Adrenal gland (tissue), 9 donors: ENCODE measurements at regions not wholly inside any gene's neighbourhood (a gene's known extent, or its start where the extent isn't known, plus 50 kb on each side); places are given as distances from the start of the nearest gene placed in this dataset.

Experiments used
- DNase-seq, 7 donors: peaks; one replicate each; pipeline ENCODE4 v3.0.0-alpha.2; 2019 to 2020
- H3K27ac ChIP-seq, 5 donors: fragments of 200-600 bp; sonication (generic) in 4 of 5; 1 replicate in 3 of 5; 2 replicates in 2 of 5; pipeline versions ENCODE4 v1.5.1 to v1.8.0; 2016 to 2020; ENCODE audit warnings: mild to moderate bottlenecking in 1 of 5
- H3K27me3 ChIP-seq: fragments of 200-600 bp; 2 replicates; pipeline ENCODE4 v1.8.0; 2021
- H3K36me3 ChIP-seq, 2 donors: fragments of 200-600 bp; replicated peaks in 1 of 2; 1 replicate in 1 of 2; 2 replicates in 1 of 2; pipeline versions ENCODE4 v1.5.1 to v1.8.0; 2018 to 2022
- H3K4me1 ChIP-seq, 2 donors: fragments of 200-600 bp; replicated peaks in 1 of 2; 1 replicate in 1 of 2; 2 replicates in 1 of 2; pipeline versions ENCODE4 v1.5.1 to v1.8.0; 2018 to 2021
- H3K4me3 ChIP-seq, 4 donors: fragments of 200-600 bp; sonication (generic) in 3 of 4; one replicate each; pipeline ENCODE4 v1.5.1; 2016 to 2018
- H3K9me3 ChIP-seq, 3 donors: fragments of 200-600 bp; sonication (generic) in 1 of 3; replicated peaks in 1 of 3; 1 replicate in 2 of 3; 2 replicates in 1 of 3; pipeline versions ENCODE4 v1.5.1 to v1.8.0; 2016 to 2021
- CTCF ChIP-seq, 6 experiments: fragments of 450-650 bp in 4 of 6; fragments of 200-600 bp in 2 of 6; sonication (generic) in 1 of 6; IDR thresholded peaks; 1 replicate in 5 of 6; 2 replicates in 1 of 6; pipeline versions ENCODE4 v1.5.1 to v1.8.0; 2016 to 2021; ENCODE audit warnings: antibody characterized with exemption in 6 of 6, mild to moderate bottlenecking in 2 of 6, moderate library complexity in 1 of 6
- POLR2A ChIP-seq, 2 donors: fragments of 450-650 bp; IDR thresholded peaks; one replicate each; pipeline ENCODE4 v1.6.1; 2017; ENCODE audit warnings: antibody characterized with exemption in 2 of 2, mild to moderate bottlenecking in 2 of 2, moderate library complexity in 1 of 2
- WGBS, 4 donors: extraction: QIAGEN DNeasy Blood & Tissue Kit in 2 of 4; methylation state at CpG; one replicate each; pipeline versions ENCODE4 v1.1.5 to v1.1.7; 2013 to 2017; 5-methylcytosine and 5-hydroxymethylcytosine counted together
- intact Hi-C, 2 donors: fragments of 100-400 bp; cut with DNase I; formaldehyde crosslinking; loops; one replicate each; pipeline versions ENCODE4 v1.14.1 to v1.15.0; 2022 to 2023
- donor health status: healthy with polysubstance abuse.
- donor health status: Bipolar disorder and iron deficiency.
- donor health status: DM: yes; HTN: yes; CAD: no.
- donor health status: DM: no; HTN: no; CAD: no.
- donor health status: DM: no; HTN: no; CAD: no.

GRCh38 chr7:79730971-79731370, 277.5 kb upstream of the MAGI2 start:
- Histone ChIP-seq H3K27ac (no peak overlapping the region), H3K4me3 (no peak overlapping the region), H3K27me3 (no peaks in the 10 kb centered on the region), H3K36me3 (no peaks in the 10 kb centered on the region), H3K4me1 (no peaks in the 10 kb centered on the region), H3K9me3 (peaks cover 0 to 16% (median 4%) of the 10 kb centered on the region in 3 donors)
- 90 to 96% (median 94%) methylated on average over 4 of the region's 4 CpGs for WGBS, 4 donors
- intact Hi-C loops = no loop called here
- no peak for TF ChIP-seq CTCF (IDR thresholded peaks at IDR 0.05)
- TF ChIP-seq POLR2A (IDR thresholded peaks at IDR 0.05) = no peak
- no peak for DNase-seq

- intact Hi-C loops = no loop called here
- Histone ChIP-seq H3K9me3 (no peaks in the 10 kb centered on the region), H3K4me1 (no peaks in the 10 kb centered on the region), H3K27ac (no peak overlapping the region), H3K36me3 (no peaks in the 10 kb centered on the region), H3K27me3 (no peaks in the 10 kb centered on the region), H3K4me3 (no peak overlapping the region)
- 56 to 72% (median 61%) methylated on average over 6 of the region's 6 CpGs for WGBS, 4 donors
- DNase-seq = no peak
- TF ChIP-seq CTCF (IDR thresholded peaks at IDR 0.05) = no peak
- no peak for TF ChIP-seq POLR2A (IDR thresholded peaks at IDR 0.05)
These were observed 270.6 kb upstream of the MAGI2 start for GRCh38 chr7:79723833-79724618.

- H3K27ac ChIP-seq = no peak overlapping the region
- intact Hi-C loops = no loop called here
- H3K36me3 ChIP-seq = no peaks in the 10 kb centered on the region
These were observed 268.8 kb upstream of the MAGI2 start for GRCh38 chr7:79722217-79722616.

GRCh38 chr7:79719216-79719615, 265.7 kb upstream of the MAGI2 start:
- intact Hi-C loops = no loop called here
- 57 to 91% (median 76%) methylated on average over 1 to 3 of the region's 3 CpGs for WGBS, 4 donors
- Histone ChIP-seq H3K4me1 (no peaks in the 10 kb centered on the region), H3K36me3 (no peaks in the 10 kb centered on the region), H3K9me3 (no peaks in the 10 kb centered on the region), H3K27me3 (no peaks in the 10 kb centered on the region), H3K27ac (no peak overlapping the region), H3K4me3 (no peak overlapping the region)
- DNase-seq = no peak
- TF ChIP-seq POLR2A (IDR thresholded peaks at IDR 0.05) = no peak
- no peak for TF ChIP-seq CTCF (IDR thresholded peaks at IDR 0.05)

More at GRCh38 chr7:79722217-79722616, 268.8 kb upstream of the MAGI2 start:
- H3K4me1 ChIP-seq = no peaks in the 10 kb centered on the region
- TF ChIP-seq POLR2A (IDR thresholded peaks at IDR 0.05) = no peak
- no peak for TF ChIP-seq CTCF (IDR thresholded peaks at IDR 0.05)
- H3K4me3 ChIP-seq = no peak overlapping the region
- no peaks in the 10 kb centered on the region for H3K27me3 ChIP-seq
- no peak for DNase-seq
- H3K9me3 ChIP-seq = no peaks in the 10 kb centered on the region
